HG02938 (cell line): ENCODE measurements at regions not wholly inside any gene's neighbourhood (a gene's known extent, or its start where the extent isn't known, plus 50 kb on each side); places are given as distances from the start of the nearest gene placed in this dataset.

ENCODE experiments used
- ATAC-seq: cut with Tn5 transposase; IDR thresholded peaks from one replicate; pipeline ENCODE4 v1.9.1; 2021; ENCODE audit warnings: mild to moderate bottlenecking, moderate library complexity; ENCODE audit not compliant: unreplicated experiment

- ATAC-seq = no peak
These were observed 170.5 kb downstream of the GPX5 start for GRCh38 chr6:28696167-28696566.

- ATAC-seq = no peak
These were observed 171.0 kb downstream of the GPX5 start for GRCh38 chr6:28696682-28697081.

GRCh38 chr6:28707387-28708282 is 182.0 kb downstream of the GPX5 start:
- no peak for ATAC-seq

GRCh38 chr6:28709478-28710349 is 184.0 kb downstream of the GPX5 start:
- no peak for ATAC-seq

GRCh38 chr6:28710466-28711191 is 184.9 kb downstream of the GPX5 start:
- ATAC-seq = no peak

- ATAC-seq = no peak
These were observed 185.6 kb downstream of the GPX5 start for GRCh38 chr6:28711325-28711724.

GRCh38 chr6:28711788-28712341 is 186.2 kb downstream of the GPX5 start:
- ATAC-seq = no peak

- no peak for ATAC-seq
These were observed 187.3 kb downstream of the GPX5 start for GRCh38 chr6:28712982-28713381.

GRCh38 chr6:28719275-28719940 is 193.7 kb downstream of the GPX5 start:
- no peak for ATAC-seq

GRCh38 chr6:28720357-28721231 is 194.9 kb downstream of the GPX5 start:
- no peak for ATAC-seq

GRCh38 chr6:28721372-28721771 is 195.7 kb downstream of the GPX5 start:
- no peak for ATAC-seq

GRCh38 chr6:28724395-28724794 is 198.7 kb downstream of the GPX5 start:
- no peak for ATAC-seq

GRCh38 chr6:28725274-28725809 is 198.4 kb downstream of the TRIM27 start:
- no peak for ATAC-seq

GRCh38 chr6:28725890-28726348 is 197.9 kb downstream of the TRIM27 start:
- ATAC-seq = no peak

GRCh38 chr6:28726569-28727309 is 197.0 kb downstream of the TRIM27 start:
- ATAC-seq = no peak

GRCh38 chr6:28727559-28728211 is 196.1 kb downstream of the TRIM27 start:
- ATAC-seq = no peak

GRCh38 chr6:28729501-28730402 is 194.0 kb downstream of the TRIM27 start:
- no peak for ATAC-seq
